ENCODE measurements at regions not wholly inside any gene's neighbourhood (a gene's known extent, or its start where the extent isn't known, plus 50 kb on each side); places are given as distances from the start of the nearest gene placed in this dataset.

DNA sequence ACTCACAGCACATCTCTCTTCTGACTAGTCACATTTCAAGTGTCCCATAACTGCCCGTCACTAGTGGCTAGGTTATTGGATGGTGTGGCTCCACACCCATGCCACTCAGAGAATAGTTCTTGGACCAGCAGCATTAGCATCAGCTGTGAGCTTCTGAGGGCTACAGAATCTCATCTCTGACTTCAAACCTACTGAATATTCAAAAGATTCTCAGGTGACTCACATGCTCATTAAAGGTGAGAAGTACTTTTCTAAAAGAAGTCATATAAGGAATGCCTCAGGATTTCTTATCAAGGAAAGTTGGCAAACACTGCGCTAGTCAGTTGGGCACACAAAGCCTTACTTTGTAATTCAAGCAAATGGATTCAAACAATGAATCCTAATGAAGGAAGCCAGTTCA, 305.0 kb upstream of the CDH12 start:
- TF ChIP-seq, protein P1, sequence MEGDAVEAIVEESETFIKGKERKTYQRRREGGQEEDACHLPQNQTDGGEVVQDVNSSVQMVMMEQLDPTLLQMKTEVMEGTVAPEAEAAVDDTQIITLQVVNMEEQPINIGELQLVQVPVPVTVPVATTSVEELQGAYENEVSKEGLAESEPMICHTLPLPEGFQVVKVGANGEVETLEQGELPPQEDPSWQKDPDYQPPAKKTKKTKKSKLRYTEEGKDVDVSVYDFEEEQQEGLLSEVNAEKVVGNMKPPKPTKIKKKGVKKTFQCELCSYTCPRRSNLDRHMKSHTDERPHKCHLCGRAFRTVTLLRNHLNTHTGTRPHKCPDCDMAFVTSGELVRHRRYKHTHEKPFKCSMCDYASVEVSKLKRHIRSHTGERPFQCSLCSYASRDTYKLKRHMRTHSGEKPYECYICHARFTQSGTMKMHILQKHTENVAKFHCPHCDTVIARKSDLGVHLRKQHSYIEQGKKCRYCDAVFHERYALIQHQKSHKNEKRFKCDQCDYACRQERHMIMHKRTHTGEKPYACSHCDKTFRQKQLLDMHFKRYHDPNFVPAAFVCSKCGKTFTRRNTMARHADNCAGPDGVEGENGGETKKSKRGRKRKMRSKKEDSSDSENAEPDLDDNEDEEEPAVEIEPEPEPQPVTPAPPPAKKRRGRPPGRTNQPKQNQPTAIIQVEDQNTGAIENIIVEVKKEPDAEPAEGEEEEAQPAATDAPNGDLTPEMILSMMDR (IDR thresholded peaks at IDR 0.05) = no peak

DNA sequence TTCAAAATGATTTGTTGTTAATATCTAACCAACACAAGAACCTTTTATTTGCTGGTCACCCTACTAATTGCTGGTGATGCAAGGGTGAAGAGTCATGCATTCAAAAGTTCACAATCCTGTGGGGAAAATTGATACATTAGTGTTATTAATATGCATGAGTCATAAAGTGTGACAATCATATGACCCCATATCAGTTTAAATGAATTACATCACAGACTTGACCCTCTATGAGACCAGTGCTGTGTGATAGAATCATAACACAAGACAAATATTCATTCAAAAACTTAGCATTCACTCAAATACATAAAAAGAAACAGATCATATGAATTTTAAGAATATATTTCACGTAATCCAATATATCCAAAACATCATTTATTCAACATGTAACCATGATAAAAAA, 304.6 kb upstream of the CDH12 start:
- TF ChIP-seq, protein P1 (IDR thresholded peaks at IDR 0.05) = no peak

DNA sequence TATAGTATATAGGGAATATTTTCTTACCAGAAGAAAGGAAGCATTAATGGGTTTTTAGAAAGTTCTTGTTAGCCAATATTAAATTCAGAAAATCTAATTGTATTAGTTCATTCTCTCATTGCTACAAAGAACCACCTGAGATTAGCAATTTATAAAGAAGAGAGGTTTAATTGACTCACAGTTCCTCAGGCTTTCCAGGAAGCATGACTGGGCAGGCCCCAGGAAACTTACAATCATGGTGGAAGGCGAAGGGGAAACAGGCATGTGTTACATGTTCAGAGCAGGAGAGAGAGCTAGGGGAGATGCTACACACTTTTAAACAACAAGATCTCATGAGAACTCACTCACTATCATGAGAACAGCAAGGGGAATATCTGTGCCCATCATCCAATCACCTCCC, 304.0 kb upstream of the CDH12 start:
- TF ChIP-seq, protein P1 (IDR thresholded peaks at IDR 0.05) = no peak

DNA sequence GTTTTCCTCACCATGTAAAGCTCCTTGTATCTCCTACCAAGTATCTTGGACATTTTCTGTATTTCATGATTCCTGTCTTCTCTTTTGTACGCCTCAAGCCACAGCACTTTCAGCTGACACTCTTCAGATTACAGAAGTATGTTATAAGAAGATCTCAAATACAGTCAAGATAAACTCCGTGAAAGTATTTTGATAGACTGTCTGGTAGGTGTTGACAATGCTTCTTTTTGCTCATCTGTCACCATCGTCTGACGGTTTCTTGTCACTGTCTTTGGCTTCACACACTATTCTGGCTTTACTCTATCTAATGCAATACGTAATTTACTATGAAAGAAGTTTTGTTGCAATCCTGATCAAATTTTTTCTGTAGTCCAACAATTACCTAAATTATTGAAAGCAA, 294.5 kb upstream of the CDH12 start:
- TF ChIP-seq, protein P1 (IDR thresholded peaks at IDR 0.05) = no peak

DNA sequence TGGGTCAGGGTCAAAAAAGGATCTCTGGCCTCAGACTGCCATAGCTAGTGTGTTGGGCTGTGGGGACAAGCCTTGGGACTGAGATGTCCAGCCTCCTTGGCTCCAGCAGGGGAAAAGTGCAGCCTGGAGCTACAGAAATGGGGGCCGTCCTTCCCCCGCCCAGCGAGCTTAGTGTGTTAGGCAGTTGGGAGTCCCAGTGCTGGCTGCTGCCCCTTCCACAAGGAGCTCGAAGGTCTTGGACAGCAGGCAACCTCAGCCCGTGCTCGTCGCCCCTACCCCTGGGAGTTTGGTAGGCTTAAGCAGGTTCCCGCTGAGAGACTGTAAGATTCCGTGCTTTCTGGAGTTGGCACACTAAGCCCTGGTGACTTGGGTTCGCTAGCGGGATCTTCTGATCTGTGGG, 293.0 kb upstream of the CDH12 start:
- TF ChIP-seq, protein P1 (IDR thresholded peaks at IDR 0.05) = no peak

DNA sequence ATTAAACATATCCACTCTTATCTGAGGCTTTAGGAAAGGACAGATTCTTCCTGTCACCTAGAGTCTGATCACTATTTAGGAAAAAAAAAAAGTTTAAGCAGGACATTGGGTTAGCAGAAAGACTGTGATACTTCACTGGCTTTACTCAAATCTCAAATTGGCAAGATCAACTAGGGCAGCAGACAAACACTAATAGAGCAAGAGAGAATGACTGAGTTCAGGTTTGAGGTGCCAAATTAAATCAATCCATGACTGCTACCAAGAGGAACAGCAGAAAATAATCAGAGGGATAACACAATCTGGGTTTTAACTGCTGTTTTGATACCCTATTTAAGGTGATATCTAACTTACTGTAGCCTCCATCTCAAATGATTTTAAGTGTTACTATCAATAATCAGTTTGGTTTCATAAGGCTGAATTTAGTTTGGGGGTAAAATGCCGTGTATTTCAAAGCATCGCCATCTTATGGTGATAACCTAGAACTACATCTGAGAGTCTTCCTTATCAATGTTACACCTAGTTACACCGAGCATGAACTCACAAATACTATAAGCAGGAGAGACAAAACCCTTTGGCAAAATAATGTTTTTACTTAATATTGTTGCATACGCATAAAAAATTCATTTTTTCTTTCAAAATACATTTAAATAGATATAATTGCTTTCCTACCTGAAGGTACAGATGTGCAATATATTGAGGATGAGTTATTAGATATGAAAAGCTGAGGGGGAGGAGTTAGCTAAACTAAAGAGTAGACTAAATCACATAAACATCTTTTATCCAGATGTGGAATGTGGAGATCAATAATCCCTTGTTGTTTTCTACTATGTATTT, 286.4 kb upstream of the CDH12 start:
- TF ChIP-seq, protein P1 (IDR thresholded peaks at IDR 0.05) = peak; percentile 68

DNA sequence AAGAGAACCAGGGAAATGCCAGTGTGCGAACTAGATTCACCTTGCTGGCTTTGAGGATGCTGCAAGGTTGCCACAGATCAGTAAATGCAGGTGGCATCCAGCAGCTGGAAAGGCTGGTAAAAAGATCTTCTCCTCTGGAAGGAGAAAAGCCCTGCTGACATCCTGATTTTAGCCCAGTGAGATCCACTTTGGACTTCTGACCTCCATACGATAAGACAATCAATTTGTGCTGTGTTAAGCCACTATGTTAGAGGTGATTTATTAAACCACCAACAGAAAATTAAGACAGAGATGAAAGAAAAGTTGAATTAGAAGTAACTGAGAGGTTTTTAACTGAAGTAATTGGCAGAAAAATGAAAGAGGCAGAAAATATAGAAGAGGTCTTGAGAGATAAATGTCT, 283.8 kb upstream of the CDH12 start:
- TF ChIP-seq, protein P1 (IDR thresholded peaks at IDR 0.05) = no peak
